ENCODE measurements at regions not wholly inside any gene's neighbourhood (a gene's known extent, or its start where the extent isn't known, plus 50 kb on each side); places are given as distances from the start of the nearest gene placed in this dataset.

DNA sequence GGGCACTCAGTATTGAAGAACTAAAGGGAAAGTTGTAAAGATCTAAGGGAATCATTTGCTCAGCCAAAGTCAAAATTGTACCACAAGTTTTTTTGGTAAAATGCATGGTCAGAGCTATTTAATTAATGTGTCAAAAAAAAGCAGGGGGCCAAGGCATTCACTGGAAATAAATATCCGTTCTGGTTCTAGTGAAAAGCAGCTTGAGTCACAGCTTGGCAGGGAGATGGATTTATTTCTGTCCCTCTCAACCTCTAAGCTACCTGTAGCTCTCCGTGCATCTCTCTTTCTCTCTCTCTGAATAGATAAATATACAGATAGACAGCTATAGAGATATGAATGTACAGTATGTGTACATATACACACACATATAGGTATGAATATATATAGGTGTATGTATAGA is 554.4 kb upstream of the TMEM132C start:
- Histone ChIP-seq H3K36me3 (ENCODE audit: insufficient read depth, low read length) (no peaks in the 10 kb centered on the region), H3K79me2 (ENCODE audit: insufficient read depth, low read depth, low read length) (no peaks in the 10 kb centered on the region), H3K9me2 (ENCODE audit: insufficient read depth, low read length) (no peaks in the 10 kb centered on the region), H3K27ac (ENCODE audit: low read depth, low read length, poor library complexity, severe bottlenecking) (no peak overlapping the region), H2AFZ (ENCODE audit: low read length) (no peak overlapping the region), H4K20me1 (ENCODE audit: insufficient read depth, low read length) (no peaks in the 10 kb centered on the region), H3K4me1 (ENCODE audit: insufficient read depth, low read length, poor library complexity, severe bottlenecking) (no peaks in the 10 kb centered on the region), H3K4me3 (ENCODE audit: low read depth, low read length, poor library complexity, severe bottlenecking) (no peak overlapping the region), H3K9me3 (ENCODE audit: low read length) (no peaks in the 10 kb centered on the region), H3K4me2 (ENCODE audit: low read length) (no peak overlapping the region)
- DNase-seq (ENCODE audit: low spot score): no peak
- CTCF ChIA-PET (ENCODE audit: unreplicated experiment): no interaction called here
- POLR2A ChIA-PET: interaction anchor here (0.5 to 0.8 kb wide), 3 partner anchors 9 to 181 kb away, joined by 3 to 4 read pairs (median 3); no protein-coding TSS in a partner anchor
- BruUV-seq (replicated peaks): no TSS peak
- TF ChIP-seq EZH2phosphoT487 (IDR thresholded peaks at IDR 0.05; ENCODE audit: borderline replicate concordance, low read depth, low read length): no peak
- TF ChIP-seq, protein P1, sequence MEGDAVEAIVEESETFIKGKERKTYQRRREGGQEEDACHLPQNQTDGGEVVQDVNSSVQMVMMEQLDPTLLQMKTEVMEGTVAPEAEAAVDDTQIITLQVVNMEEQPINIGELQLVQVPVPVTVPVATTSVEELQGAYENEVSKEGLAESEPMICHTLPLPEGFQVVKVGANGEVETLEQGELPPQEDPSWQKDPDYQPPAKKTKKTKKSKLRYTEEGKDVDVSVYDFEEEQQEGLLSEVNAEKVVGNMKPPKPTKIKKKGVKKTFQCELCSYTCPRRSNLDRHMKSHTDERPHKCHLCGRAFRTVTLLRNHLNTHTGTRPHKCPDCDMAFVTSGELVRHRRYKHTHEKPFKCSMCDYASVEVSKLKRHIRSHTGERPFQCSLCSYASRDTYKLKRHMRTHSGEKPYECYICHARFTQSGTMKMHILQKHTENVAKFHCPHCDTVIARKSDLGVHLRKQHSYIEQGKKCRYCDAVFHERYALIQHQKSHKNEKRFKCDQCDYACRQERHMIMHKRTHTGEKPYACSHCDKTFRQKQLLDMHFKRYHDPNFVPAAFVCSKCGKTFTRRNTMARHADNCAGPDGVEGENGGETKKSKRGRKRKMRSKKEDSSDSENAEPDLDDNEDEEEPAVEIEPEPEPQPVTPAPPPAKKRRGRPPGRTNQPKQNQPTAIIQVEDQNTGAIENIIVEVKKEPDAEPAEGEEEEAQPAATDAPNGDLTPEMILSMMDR (conservative IDR thresholded peaks at IDR 0.05; ENCODE audit: low read length): no peak
- intact Hi-C loops (cut with micrococcal nuclease; ENCODE audit: unreplicated experiment): no loop called here

DNA sequence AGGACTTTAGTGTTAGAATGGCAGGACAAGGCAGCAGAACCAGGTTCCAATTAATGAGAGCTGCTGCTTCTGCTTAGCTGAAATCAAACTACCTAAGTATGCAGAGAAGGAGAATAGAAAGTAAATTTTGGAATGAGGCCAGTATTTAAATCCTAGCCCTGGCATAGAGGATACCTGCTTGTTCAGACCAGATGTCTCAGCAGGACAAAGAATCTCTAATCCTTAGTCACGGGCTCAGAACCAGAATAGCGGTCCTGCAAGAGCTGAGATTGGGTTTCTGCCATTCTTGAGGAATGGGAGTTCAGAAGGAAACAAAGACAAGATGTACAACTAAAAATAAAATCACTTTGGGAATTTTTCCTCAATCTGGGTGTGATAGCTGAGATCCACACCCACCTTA is 550.8 kb upstream of the TMEM132C start:
- ChIA-PET POLR2A (interaction anchor here (0.7 kb wide), 1 partner anchor 925 kb away, joined by 3 read pairs; no protein-coding TSS in a partner anchor), CTCF (ENCODE audit: unreplicated experiment) (no interaction called here)
- Histone ChIP-seq H3K9me2 (ENCODE audit: insufficient read depth, low read length) (no peaks in the 10 kb centered on the region), H3K9me3 (ENCODE audit: low read length) (no peaks in the 10 kb centered on the region), H3K36me3 (ENCODE audit: insufficient read depth, low read length) (no peaks in the 10 kb centered on the region), H2AFZ (ENCODE audit: low read length) (no peak overlapping the region), H3K79me2 (ENCODE audit: insufficient read depth, low read depth, low read length) (no peaks in the 10 kb centered on the region), H3K4me2 (ENCODE audit: low read length) (no peak overlapping the region), H3K27ac (ENCODE audit: low read depth, low read length, poor library complexity, severe bottlenecking) (no peak overlapping the region), H3K4me1 (ENCODE audit: insufficient read depth, low read length, poor library complexity, severe bottlenecking) (no peaks in the 10 kb centered on the region), H3K4me3 (ENCODE audit: low read depth, low read length, poor library complexity, severe bottlenecking) (no peak overlapping the region), H4K20me1 (ENCODE audit: insufficient read depth, low read length) (no peaks in the 10 kb centered on the region)
- TF ChIP-seq EZH2phosphoT487 (IDR thresholded peaks at IDR 0.05; ENCODE audit: borderline replicate concordance, low read depth, low read length): no peak
- TF ChIP-seq, protein P1 (conservative IDR thresholded peaks at IDR 0.05; ENCODE audit: low read length): no peak
- DNase-seq (ENCODE audit: low spot score): no peak
- intact Hi-C loops (cut with micrococcal nuclease; ENCODE audit: unreplicated experiment): no loop called here
- BruUV-seq (replicated peaks): no TSS peak

DNA sequence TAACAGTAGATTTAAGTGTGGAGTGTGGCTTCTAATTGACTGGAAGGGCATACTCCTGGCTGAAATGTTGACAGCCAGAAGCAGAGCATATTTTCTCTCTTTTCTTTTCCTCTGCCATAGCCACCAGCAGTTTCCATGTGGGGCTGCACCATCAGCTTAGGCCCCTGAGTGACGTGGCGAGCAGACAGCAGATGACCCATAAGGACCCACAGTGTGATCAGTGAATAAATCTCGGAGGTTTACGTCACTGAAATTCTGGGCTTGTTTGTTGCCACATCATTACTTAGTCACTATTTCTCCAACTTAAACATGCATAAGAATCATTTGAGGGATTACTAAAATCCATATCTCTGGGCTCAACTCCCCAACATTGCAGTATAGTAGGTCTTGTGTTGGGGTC is 549.7 kb upstream of the TMEM132C start:
- Histone ChIP-seq H2AFZ (ENCODE audit: low read length) (no peak overlapping the region), H4K20me1 (ENCODE audit: insufficient read depth, low read length) (no peaks in the 10 kb centered on the region), H3K27ac (ENCODE audit: low read depth, low read length, poor library complexity, severe bottlenecking) (no peak overlapping the region), H3K4me1 (ENCODE audit: insufficient read depth, low read length, poor library complexity, severe bottlenecking) (no peaks in the 10 kb centered on the region), H3K36me3 (ENCODE audit: insufficient read depth, low read length) (no peaks in the 10 kb centered on the region), H3K9me3 (ENCODE audit: low read length) (no peaks in the 10 kb centered on the region), H3K4me3 (ENCODE audit: low read depth, low read length, poor library complexity, severe bottlenecking) (no peak overlapping the region), H3K79me2 (ENCODE audit: insufficient read depth, low read depth, low read length) (no peaks in the 10 kb centered on the region), H3K4me2 (ENCODE audit: low read length) (no peak overlapping the region), H3K9me2 (ENCODE audit: insufficient read depth, low read length) (no peaks in the 10 kb centered on the region)
- ChIA-PET CTCF (ENCODE audit: unreplicated experiment) (no interaction called here), POLR2A (no interaction called here)
- no peak for TF ChIP-seq EZH2phosphoT487 (IDR thresholded peaks at IDR 0.05; ENCODE audit: borderline replicate concordance, low read depth, low read length)
- TF ChIP-seq, protein P1 (conservative IDR thresholded peaks at IDR 0.05; ENCODE audit: low read length): no peak
- intact Hi-C loops (cut with micrococcal nuclease; ENCODE audit: unreplicated experiment): no loop called here
- no TSS peak for BruUV-seq (replicated peaks)
- no peak for DNase-seq (ENCODE audit: low spot score)
